CD14-positive monocyte (primary cell): ENCODE measurements at regions not wholly inside any gene's neighbourhood (a gene's known extent, or its start where the extent isn't known, plus 50 kb on each side); places are given as distances from the start of the nearest gene placed in this dataset.

ENCODE experiments used
- DNase-seq, 3 donors: peaks; one replicate each; pipeline ENCODE4 v3.0.0-alpha.2; 2011 to 2022
- H2AFZ ChIP-seq: 2 replicates; pipeline ENCODE4 v1.6.0; 2012; ENCODE audit warnings: mild to moderate bottlenecking, low read depth, low read length, inconsistent platforms; ENCODE audit not compliant: insufficient read depth, poor library complexity, severe bottlenecking
- H3K27ac ChIP-seq, 2 donors: 1 replicate in 1 of 2; 2 replicates in 1 of 2; pipeline ENCODE4 v1.5.1; 2012 to 2013; ENCODE audit warnings: low read length in 2 of 2, control low read depth in 1 of 2, inconsistent platforms in 1 of 2, low read depth in 1 of 2, mild to moderate bottlenecking in 1 of 2
- H3K27me3 ChIP-seq, 2 donors: one replicate each; pipeline versions ENCODE4 v1.6.0 to v1.6.1; 2011 to 2013; ENCODE audit warnings: low read length in 2 of 2; ENCODE audit not compliant: control insufficient read depth in 2 of 2, insufficient read depth in 2 of 2
- H3K36me3 ChIP-seq, 2 donors: replicated peaks in 1 of 2; 1 replicate in 1 of 2; 2 replicates in 1 of 2; pipeline versions ENCODE4 v1.5.1 to v1.6.1; 2012 to 2013; ENCODE audit warnings: low read length in 2 of 2, control low read depth in 1 of 2, inconsistent platforms in 1 of 2, mild to moderate bottlenecking in 1 of 2; ENCODE audit not compliant: insufficient read depth in 2 of 2, control insufficient read depth in 1 of 2
- H3K4me1 ChIP-seq, 2 donors: 1 replicate in 1 of 2; 2 replicates in 1 of 2; pipeline versions ENCODE4 v1.5.1 to v1.6.1; 2012 to 2013; ENCODE audit warnings: low read length in 2 of 2, control low read depth in 1 of 2, inconsistent platforms in 1 of 2, mild to moderate bottlenecking in 1 of 2, moderate library complexity in 1 of 2; ENCODE audit not compliant: insufficient read depth in 2 of 2, control insufficient read depth in 1 of 2
- H3K4me2 ChIP-seq: replicated peaks from 2 replicates; pipeline ENCODE3; 2012; ENCODE audit warnings: low read length, moderate library complexity, mild to moderate bottlenecking; ENCODE audit not compliant: poor library complexity, severe bottlenecking; ENCODE audit errors: extremely low read depth
- H3K4me3 ChIP-seq, 3 experiments: fragments of 200-600 bp in 1 of 3; sonication (generic) in 1 of 3; replicated peaks in 1 of 3; 1 replicate in 2 of 3; 2 replicates in 1 of 3; pipeline ENCODE4 v1.5.1; 2011 to 2013; ENCODE audit warnings: low read length in 3 of 3, mild to moderate bottlenecking in 3 of 3, control low read depth in 2 of 3, low read depth in 2 of 3, inconsistent platforms in 1 of 3, moderate library complexity in 1 of 3
- H3K79me2 ChIP-seq: 2 replicates; pipeline ENCODE4 v1.6.0; 2012; ENCODE audit warnings: mild to moderate bottlenecking, control low read depth, inconsistent platforms, low read length, moderate library complexity; ENCODE audit not compliant: insufficient read depth
- H3K9ac ChIP-seq: 2 replicates; pipeline ENCODE4 v1.6.0; 2017; ENCODE audit warnings: low read length, mild to moderate bottlenecking; ENCODE audit not compliant: insufficient read depth, poor library complexity, severe bottlenecking
- H3K9me3 ChIP-seq, 2 donors: replicated peaks in 1 of 2; 1 replicate in 1 of 2; 2 replicates in 1 of 2; pipeline versions ENCODE4 v1.5.1 to v1.6.1; 2012 to 2013; ENCODE audit warnings: low read length in 2 of 2, control low read depth in 1 of 2; ENCODE audit not compliant: control insufficient read depth in 1 of 2, insufficient read depth in 1 of 2
- H4K20me1 ChIP-seq: 2 replicates; pipeline ENCODE4 v1.6.0; 2012; ENCODE audit warnings: mild to moderate bottlenecking, low read length, control low read depth, moderate library complexity; ENCODE audit not compliant: insufficient read depth
- H3K27ac Mint-ChIP-seq, 7 donors: one replicate each; pipeline ENCODE4 v1.8.0; 2020; ENCODE audit warnings: mild to moderate bottlenecking in 7 of 7, mixed read lengths in 7 of 7, moderate library complexity in 6 of 7, inconsistent platforms in 2 of 7
- H3K27me3 Mint-ChIP-seq, 3 donors: one replicate each; pipeline ENCODE4 v1.8.0; 2021 to 2022; ENCODE audit warnings: low read depth in 3 of 3, mild to moderate bottlenecking in 3 of 3, mixed read lengths in 3 of 3, moderate library complexity in 3 of 3, inconsistent platforms in 1 of 3
- H3K36me3 Mint-ChIP-seq, 2 donors: one replicate each; pipeline ENCODE4 v1.8.0; 2020; ENCODE audit warnings: mixed read lengths in 2 of 2, inconsistent platforms in 1 of 2, mild to moderate bottlenecking in 1 of 2
- H3K4me1 Mint-ChIP-seq: one replicate; pipeline ENCODE4 v1.8.0; 2020; ENCODE audit warnings: mild to moderate bottlenecking, mixed read lengths
- H3K4me3 Mint-ChIP-seq, 2 donors: one replicate each; pipeline ENCODE4 v1.8.0; 2020; ENCODE audit warnings: mild to moderate bottlenecking in 2 of 2, mixed read lengths in 2 of 2, moderate library complexity in 1 of 2
- H3K9me3 Mint-ChIP-seq, 7 donors: one replicate each; pipeline ENCODE4 v1.8.0; 2020 to 2022; ENCODE audit warnings: mixed read lengths in 7 of 7, mild to moderate bottlenecking in 6 of 7, moderate library complexity in 6 of 7, inconsistent platforms in 2 of 7
- WGBS: methylation state at CpG from one replicate; pipeline ENCODE4 v1.1.5; 2013; ENCODE audit warnings: missing lambda C conversion rate; ENCODE audit not compliant: insufficient coverage; 5-methylcytosine and 5-hydroxymethylcytosine counted together
- intact Hi-C, 2 donors: fragments of 100-400 bp; cut with micrococcal nuclease; formaldehyde crosslinking; loops; one replicate each; pipeline versions ENCODE4 v1.15.0 to v1.15.1; 2023
- TF ChIP-seq, protein P1 (sequence below): fragments of 200-600 bp; IDR thresholded peaks from one replicate; pipeline ENCODE4 v1.8.0; 2022; ENCODE audit warnings: antibody characterized with exemption, mild to moderate bottlenecking

DNA sequence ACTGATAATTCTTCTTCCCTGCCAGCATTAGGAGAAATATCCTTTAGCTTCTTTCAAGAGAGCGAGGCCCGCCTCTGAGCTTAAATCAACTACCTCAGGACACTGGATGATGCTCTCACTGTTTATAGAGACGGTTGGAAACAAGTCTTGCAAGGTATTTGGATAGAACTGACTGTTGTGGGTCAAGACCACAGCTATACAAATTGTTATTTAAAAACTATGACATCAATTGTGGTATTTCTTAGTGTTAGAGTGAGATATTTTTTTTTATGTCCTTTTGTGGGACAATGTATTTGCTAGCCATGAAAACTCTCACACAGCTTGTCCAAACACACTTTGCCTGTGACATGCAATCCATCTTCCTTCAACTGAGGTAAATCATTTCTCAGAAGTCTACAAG lies 136.3 kb upstream of the PHACTR1 start:
- H3K27ac ChIP-seq, result no peak overlapping the region
- no peak overlapping the region for H3K9ac ChIP-seq
- H4K20me1 ChIP-seq, result no peaks in the 10 kb centered on the region
- H3K4me1 Mint-ChIP-seq, result peaks cover 3% of the 10 kb centered on the region
- intact Hi-C loops, result no loop called here
- H3K4me1 ChIP-seq, result no peaks in the 10 kb centered on the region
- H3K4me2 ChIP-seq, result no peak overlapping the region
- TF ChIP-seq, protein P1, sequence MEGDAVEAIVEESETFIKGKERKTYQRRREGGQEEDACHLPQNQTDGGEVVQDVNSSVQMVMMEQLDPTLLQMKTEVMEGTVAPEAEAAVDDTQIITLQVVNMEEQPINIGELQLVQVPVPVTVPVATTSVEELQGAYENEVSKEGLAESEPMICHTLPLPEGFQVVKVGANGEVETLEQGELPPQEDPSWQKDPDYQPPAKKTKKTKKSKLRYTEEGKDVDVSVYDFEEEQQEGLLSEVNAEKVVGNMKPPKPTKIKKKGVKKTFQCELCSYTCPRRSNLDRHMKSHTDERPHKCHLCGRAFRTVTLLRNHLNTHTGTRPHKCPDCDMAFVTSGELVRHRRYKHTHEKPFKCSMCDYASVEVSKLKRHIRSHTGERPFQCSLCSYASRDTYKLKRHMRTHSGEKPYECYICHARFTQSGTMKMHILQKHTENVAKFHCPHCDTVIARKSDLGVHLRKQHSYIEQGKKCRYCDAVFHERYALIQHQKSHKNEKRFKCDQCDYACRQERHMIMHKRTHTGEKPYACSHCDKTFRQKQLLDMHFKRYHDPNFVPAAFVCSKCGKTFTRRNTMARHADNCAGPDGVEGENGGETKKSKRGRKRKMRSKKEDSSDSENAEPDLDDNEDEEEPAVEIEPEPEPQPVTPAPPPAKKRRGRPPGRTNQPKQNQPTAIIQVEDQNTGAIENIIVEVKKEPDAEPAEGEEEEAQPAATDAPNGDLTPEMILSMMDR, result no peak
- no peaks in the 10 kb centered on the region for H3K27me3 Mint-ChIP-seq
- peaks cover 0 to 2% (median 0%) of the 10 kb centered on the region in 7 donors for H3K9me3 Mint-ChIP-seq
- no peak overlapping the region for H2AFZ ChIP-seq
- no peak overlapping the region for H3K27ac Mint-ChIP-seq
- H3K36me3 ChIP-seq, result no peaks in the 10 kb centered on the region
- H3K4me3 Mint-ChIP-seq, result no peak overlapping the region
- no peaks in the 10 kb centered on the region for H3K27me3 ChIP-seq
- no CpG with 5 or more reads among the region's 3 CpGs for WGBS
- H3K9me3 ChIP-seq, result no peaks in the 10 kb centered on the region
- no peaks in the 10 kb centered on the region for H3K36me3 Mint-ChIP-seq
- DNase-seq, result no peak
- H3K79me2 ChIP-seq, result no peaks in the 10 kb centered on the region
- no peak overlapping the region for H3K4me3 ChIP-seq

DNA sequence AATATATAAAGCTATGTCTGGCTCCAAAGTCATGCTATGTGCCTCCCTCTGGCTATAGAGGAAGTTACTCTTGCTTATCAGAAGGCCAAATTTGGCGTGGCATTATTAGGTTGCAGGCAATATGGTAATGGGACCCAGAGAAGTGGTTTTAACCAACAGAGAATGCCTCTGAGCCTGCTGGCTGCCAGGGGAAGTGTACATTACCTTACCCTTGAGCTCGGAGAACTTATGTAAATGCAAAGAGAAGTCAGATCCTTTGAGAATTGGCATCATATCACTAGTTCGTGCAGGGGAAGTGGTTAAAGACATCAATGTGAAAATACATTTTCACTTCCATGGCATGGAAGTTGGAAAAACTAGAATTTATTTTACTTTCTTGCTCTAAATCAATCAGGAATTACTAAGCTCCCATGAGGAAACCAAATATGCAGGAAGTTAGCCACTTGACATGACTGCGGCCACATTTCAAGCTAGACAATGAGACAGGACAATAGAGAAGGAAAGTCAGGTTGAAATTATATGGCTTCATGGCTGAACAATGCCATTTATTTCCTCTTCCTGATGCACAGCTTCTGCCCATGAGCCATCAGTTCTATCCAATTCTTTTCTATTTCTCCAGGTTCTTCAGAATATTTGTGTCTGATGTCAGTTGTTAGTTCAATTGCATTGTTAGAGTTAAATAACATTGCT lies 134.0 kb upstream of the PHACTR1 start:
- H2AFZ ChIP-seq, result no peak overlapping the region

More for the DNA sequence above, 134.0 kb upstream of the PHACTR1 start:
- H3K27me3 ChIP-seq, result no peaks in the 10 kb centered on the region
- no peaks in the 10 kb centered on the region for H3K36me3 ChIP-seq
- H3K9me3 Mint-ChIP-seq, result peaks cover 0 to 2% (median 0%) of the 10 kb centered on the region in 7 donors
- intact Hi-C loops, result no loop called here
- no peaks in the 10 kb centered on the region for H3K36me3 Mint-ChIP-seq
- H3K4me1 ChIP-seq, result peaks cover 5 to 8% of the 10 kb centered on the region in 2 donors
- no peak overlapping the region for H3K9ac ChIP-seq
- no peaks in the 10 kb centered on the region for H3K9me3 ChIP-seq
- H3K27me3 Mint-ChIP-seq, result no peaks in the 10 kb centered on the region
- H4K20me1 ChIP-seq, result no peaks in the 10 kb centered on the region
- no peak overlapping the region for H3K4me3 Mint-ChIP-seq
- TF ChIP-seq, protein P1, result no peak
- 63% methylated on average over 1 of the region's 4 CpGs for WGBS
- no peak for DNase-seq
- no peak overlapping the region for H3K27ac Mint-ChIP-seq
- no peak overlapping the region for H3K4me2 ChIP-seq
- H3K79me2 ChIP-seq, result no peaks in the 10 kb centered on the region
- H3K4me3 ChIP-seq, result no peak overlapping the region
- peaks cover 11% of the 10 kb centered on the region for H3K4me1 Mint-ChIP-seq
- no peak overlapping the region for H3K27ac ChIP-seq
